ENCODE measurements at regions not wholly inside any gene's neighbourhood (a gene's known extent, or its start where the extent isn't known, plus 50 kb on each side); places are given as distances from the start of the nearest gene placed in this dataset.
A peak's percentile ranks its signal among the peaks of the same experiment; 100 is the strongest.
"Not testable (repeated sequence)": the region's sequence is repeated elsewhere in the genome, so short reads cannot be mapped to it uniquely, and the experiment has no call there.

GRCh38 chr12:67047634-67048033, 221.5 kb upstream of the CAND1 start:
- DNase-seq = no peak

GRCh38 chr12:67048371-67048770, 220.8 kb upstream of the CAND1 start:
- no peak for DNase-seq

GRCh38 chr12:67049199-67049598, 220.0 kb upstream of the CAND1 start:
- DNase-seq = not testable (repeated sequence)

- no peak for DNase-seq
Observed at GRCh38 chr12:67052981-67053380, 216.2 kb upstream of the CAND1 start.

GRCh38 chr12:67056329-67056728, 212.8 kb upstream of the CAND1 start:
- DNase-seq = no peak

- DNase-seq = no peak
Observed at GRCh38 chr12:67057072-67057471, 212.1 kb upstream of the CAND1 start.

- no peak for DNase-seq
Observed at GRCh38 chr12:67062193-67062592, 207.0 kb upstream of the CAND1 start.

GRCh38 chr12:67067453-67068203, 201.5 kb upstream of the CAND1 start:
- no peak for DNase-seq

GRCh38 chr12:67068204-67068731, 200.9 kb upstream of the CAND1 start:
- peak; percentile 22 for DNase-seq

- DNase-seq = no peak
Observed at GRCh38 chr12:67068761-67069450, 200.3 kb upstream of the CAND1 start.

GRCh38 chr12:67069451-67070306, 199.5 kb upstream of the CAND1 start:
- no peak for DNase-seq

GRCh38 chr12:67070307-67070600, 198.9 kb upstream of the CAND1 start:
- no peak for DNase-seq

GRCh38 chr12:67070604-67071003, 198.6 kb upstream of the CAND1 start:
- no peak for DNase-seq

- not testable (repeated sequence) for DNase-seq
Observed at GRCh38 chr12:67072281-67072680, 196.9 kb upstream of the CAND1 start.

GRCh38 chr12:67073336-67073735, 195.8 kb upstream of the CAND1 start:
- no peak for DNase-seq

- no peak for DNase-seq
Observed at GRCh38 chr12:67074072-67074471, 195.1 kb upstream of the CAND1 start.

GRCh38 chr12:67077617-67078016, 191.5 kb upstream of the CAND1 start:
- DNase-seq = no peak

- DNase-seq = peak; percentile 22
Observed at GRCh38 chr12:67078957-67079356, 190.2 kb upstream of the CAND1 start.

- DNase-seq = no peak
Observed at GRCh38 chr12:67080637-67081036, 188.5 kb upstream of the CAND1 start.

GRCh38 chr12:67082221-67082620, 186.9 kb upstream of the CAND1 start:
- peak; percentile 24 for DNase-seq

- no peak for DNase-seq
Observed at GRCh38 chr12:67085699-67086098, 183.5 kb upstream of the CAND1 start.

- no peak for DNase-seq
Observed at GRCh38 chr12:67086116-67086515, 183.0 kb upstream of the CAND1 start.

- no peak for DNase-seq
Observed at GRCh38 chr12:67088401-67089118, 180.6 kb upstream of the CAND1 start.
